ENCODE measurements at regions not wholly inside any gene's neighbourhood (a gene's known extent, or its start where the extent isn't known, plus 50 kb on each side); places are given as distances from the start of the nearest gene placed in this dataset.

DNA sequence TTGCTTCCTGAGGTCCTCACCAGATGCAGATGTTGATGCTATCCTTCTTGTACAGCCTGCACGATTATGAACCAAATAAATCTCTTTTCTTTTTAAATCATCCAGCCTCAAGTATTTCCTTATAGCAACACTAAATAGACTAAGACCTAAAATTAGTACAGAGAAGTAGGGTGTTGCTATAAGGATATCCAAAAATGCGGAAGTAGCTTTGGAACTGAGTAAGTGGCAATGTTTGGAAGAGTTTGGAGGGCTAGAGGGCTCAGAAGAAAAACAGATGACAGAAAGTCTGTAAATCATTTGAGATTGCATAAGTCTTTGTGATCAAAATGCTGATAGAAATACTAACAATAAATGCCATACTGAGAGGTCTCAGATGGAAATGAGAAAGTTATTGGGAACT is 894.9 kb downstream of the DIPK2A start:
- H3K4me3 Mint-ChIP-seq: no peak overlapping the region
- Histone ChIP-seq H3K9me3 (ENCODE audit: control insufficient read depth in 1 of 2, insufficient read depth in 1 of 2, low read length in 2 of 2) (peaks cover 0 to 3% of the 10 kb centered on the region in 2 experiments), H3K4me1 (ENCODE audit: insufficient read depth, low read length) (no peaks in the 10 kb centered on the region), H3K27ac (ENCODE audit: low read depth in 1 of 2, low read length in 2 of 2) (no peak overlapping the region), H3K27me3 (ENCODE audit: control insufficient read depth in 1 of 2, insufficient read depth in 2 of 2, low read length in 2 of 2) (no peaks in the 10 kb centered on the region), H3K36me3 (ENCODE audit: insufficient read depth, low read length) (no peaks in the 10 kb centered on the region), H3K4me3 (ENCODE audit: low read length) (no peak overlapping the region)
- POLR2A ChIA-PET: no interaction called here
- H3K27ac Mint-ChIP-seq: no peak overlapping the region
- CTCF ChIA-PET: no interaction called here
- DNase-seq: no peak
- intact Hi-C loops (cut with DNase I, micrococcal nuclease): no loop called here
- H3K36me3 Mint-ChIP-seq (ENCODE audit: low read depth): no peaks in the 10 kb centered on the region
- no peak for ATAC-seq (ENCODE audit: poor library complexity)
- H3K9me3 Mint-ChIP-seq: peaks cover 4% of the 10 kb centered on the region
- TF ChIP-seq CTCF (IDR thresholded peaks at IDR 0.05): no peak
- H3K4me1 Mint-ChIP-seq (ENCODE audit: low read depth): no peaks in the 10 kb centered on the region
- H3K27me3 Mint-ChIP-seq: no peaks in the 10 kb centered on the region

DNA sequence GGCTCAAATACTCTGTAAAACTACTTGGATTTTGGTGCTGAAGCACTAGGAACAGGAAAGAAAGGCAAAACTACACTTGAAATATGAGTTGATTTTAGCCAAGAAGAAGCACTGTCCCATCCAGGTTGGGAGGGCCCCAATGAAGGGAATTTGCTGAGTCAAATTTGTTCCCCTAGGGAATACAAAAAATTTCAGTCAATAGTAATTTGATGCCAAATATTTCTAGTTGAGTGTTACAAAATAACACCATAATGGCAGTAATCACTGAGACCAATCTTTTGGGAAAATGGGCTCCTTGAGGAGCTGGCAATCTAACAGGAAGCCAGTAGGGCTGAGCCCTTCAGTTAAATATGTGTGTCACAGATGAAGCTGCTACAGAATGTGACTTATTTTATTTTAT is 896.9 kb downstream of the DIPK2A start:
- H3K27ac Mint-ChIP-seq: no peak overlapping the region
- peaks cover 4% of the 10 kb centered on the region for H3K9me3 Mint-ChIP-seq
- no peak overlapping the region for H3K4me3 Mint-ChIP-seq
- H3K36me3 Mint-ChIP-seq (ENCODE audit: low read depth): no peaks in the 10 kb centered on the region
- Histone ChIP-seq H3K9me3 (ENCODE audit: control insufficient read depth in 1 of 2, insufficient read depth in 1 of 2, low read length in 2 of 2) (peaks cover 0 to 3% of the 10 kb centered on the region in 2 experiments), H3K4me1 (ENCODE audit: insufficient read depth, low read length) (no peaks in the 10 kb centered on the region), H3K27ac (ENCODE audit: low read depth in 1 of 2, low read length in 2 of 2) (no peak overlapping the region), H3K4me3 (ENCODE audit: low read length) (no peak overlapping the region), H3K36me3 (ENCODE audit: insufficient read depth, low read length) (no peaks in the 10 kb centered on the region), H3K27me3 (ENCODE audit: control insufficient read depth in 1 of 2, insufficient read depth in 2 of 2, low read length in 2 of 2) (no peaks in the 10 kb centered on the region)
- POLR2A ChIA-PET: no interaction called here
- ATAC-seq (ENCODE audit: poor library complexity): no peak
- CTCF ChIA-PET: no interaction called here
- TF ChIP-seq CTCF (IDR thresholded peaks at IDR 0.05): no peak
- intact Hi-C loops (cut with DNase I, micrococcal nuclease): no loop called here
- DNase-seq: no peak
- H3K4me1 Mint-ChIP-seq (ENCODE audit: low read depth): no peaks in the 10 kb centered on the region
- H3K27me3 Mint-ChIP-seq: no peaks in the 10 kb centered on the region

DNA sequence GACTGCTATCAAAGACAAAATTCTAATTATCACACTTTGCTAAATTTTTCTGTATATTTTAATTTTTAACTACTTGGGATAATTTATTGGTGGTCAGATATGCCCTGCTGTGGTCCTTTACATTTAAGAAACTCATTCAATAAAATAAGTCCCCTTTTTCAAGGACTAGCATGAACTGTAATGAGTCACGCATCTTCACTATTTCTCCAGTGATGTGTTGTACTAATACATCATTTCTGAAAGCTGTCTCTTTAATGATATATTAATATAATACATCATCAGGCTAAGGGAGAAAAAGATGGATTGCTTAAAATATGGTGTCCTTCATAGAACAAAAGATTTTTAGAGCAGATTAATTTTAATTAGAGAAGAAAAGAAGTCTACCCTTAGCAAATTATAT is 901.4 kb downstream of the DIPK2A start:
- H3K4me3 ChIP-seq (ENCODE audit: low read length): no peak overlapping the region
- H3K4me1 Mint-ChIP-seq (ENCODE audit: low read depth): no peaks in the 10 kb centered on the region
- H3K27ac Mint-ChIP-seq: no peak overlapping the region
- TF ChIP-seq CTCF (IDR thresholded peaks at IDR 0.05): no peak
- ATAC-seq (ENCODE audit: poor library complexity) (no peak), DNase-seq (no peak)
- peaks cover 4% of the 10 kb centered on the region for H3K9me3 Mint-ChIP-seq
- CTCF ChIA-PET: no interaction called here
- H3K9me3 ChIP-seq (ENCODE audit: control insufficient read depth in 1 of 2, insufficient read depth in 1 of 2, low read length in 2 of 2): no peaks in the 10 kb centered on the region
- H3K36me3 Mint-ChIP-seq (ENCODE audit: low read depth): no peaks in the 10 kb centered on the region
- no peaks in the 10 kb centered on the region for H3K27me3 Mint-ChIP-seq
- intact Hi-C loops (cut with DNase I, micrococcal nuclease): no loop called here
- no peak overlapping the region for H3K27ac ChIP-seq (ENCODE audit: low read depth in 1 of 2, low read length in 2 of 2)
- H3K27me3 ChIP-seq (ENCODE audit: control insufficient read depth in 1 of 2, insufficient read depth in 2 of 2, low read length in 2 of 2): no peaks in the 10 kb centered on the region
- POLR2A ChIA-PET: no interaction called here
- H3K4me1 ChIP-seq (ENCODE audit: insufficient read depth, low read length): no peaks in the 10 kb centered on the region
- H3K36me3 ChIP-seq (ENCODE audit: insufficient read depth, low read length): no peaks in the 10 kb centered on the region
- H3K4me3 Mint-ChIP-seq: no peak overlapping the region
